Calu3 (cell line): ENCODE measurements at regions not wholly inside any gene's neighbourhood (a gene's known extent, or its start where the extent isn't known, plus 50 kb on each side); places are given as distances from the start of the nearest gene placed in this dataset.

ENCODE experiments used
- BruUV-seq: library from RNA; stranded (reverse); fragments of 400-500 nt; replicated peaks from 2 replicates; lab custom pipeline; 2021; lab: Mats Ljungman, UMichigan
- CTCF ChIA-PET: fragments of 300-600 bp; sonication (Branson Sonifier 250); formaldehyde crosslinking; loops from one replicate; lab custom pipeline; 2022; ENCODE audit warnings: antibody characterized with exemption; lab: Charles Lee
- DNase-seq: peaks from one replicate; pipeline ENCODE4 v3.0.0; 2022
- H3K27ac Mint-ChIP-seq: one replicate; pipeline ENCODE4 v1.8.0; 2022; ENCODE audit warnings: mixed read lengths; ENCODE audit not compliant: unreplicated experiment
- H3K27me3 Mint-ChIP-seq: one replicate; pipeline ENCODE4 v1.8.0; 2022; ENCODE audit warnings: mixed read lengths; ENCODE audit not compliant: unreplicated experiment
- H3K36me3 Mint-ChIP-seq: one replicate; pipeline ENCODE4 v1.8.0; 2022; ENCODE audit warnings: mild to moderate bottlenecking, moderate library complexity, mixed read lengths; ENCODE audit not compliant: insufficient read depth, unreplicated experiment
- H3K4me1 Mint-ChIP-seq: one replicate; pipeline ENCODE4 v1.8.0; 2022; ENCODE audit warnings: mild to moderate bottlenecking, low read depth, mixed read lengths; ENCODE audit not compliant: unreplicated experiment
- H3K4me3 Mint-ChIP-seq: one replicate; pipeline ENCODE4 v1.8.0; 2022; ENCODE audit warnings: mild to moderate bottlenecking, low read depth, moderate library complexity, mixed read lengths; ENCODE audit not compliant: unreplicated experiment
- H3K9me3 Mint-ChIP-seq: one replicate; pipeline ENCODE4 v1.8.0; 2022; ENCODE audit warnings: low read depth, mixed read lengths; ENCODE audit not compliant: unreplicated experiment
- intact Hi-C: fragments of 100-400 bp; cut with micrococcal nuclease; formaldehyde crosslinking; loops from one replicate; pipeline ENCODE4 v1.10.0; 2022; ENCODE audit not compliant: unreplicated experiment
- TF ChIP-seq, protein P1 (sequence below): fragments of 200-600 bp; IDR thresholded peaks from one replicate; pipeline ENCODE4 v1.8.0; 2022; ENCODE audit warnings: antibody characterized with exemption; ENCODE audit not compliant: unreplicated experiment

DNA sequence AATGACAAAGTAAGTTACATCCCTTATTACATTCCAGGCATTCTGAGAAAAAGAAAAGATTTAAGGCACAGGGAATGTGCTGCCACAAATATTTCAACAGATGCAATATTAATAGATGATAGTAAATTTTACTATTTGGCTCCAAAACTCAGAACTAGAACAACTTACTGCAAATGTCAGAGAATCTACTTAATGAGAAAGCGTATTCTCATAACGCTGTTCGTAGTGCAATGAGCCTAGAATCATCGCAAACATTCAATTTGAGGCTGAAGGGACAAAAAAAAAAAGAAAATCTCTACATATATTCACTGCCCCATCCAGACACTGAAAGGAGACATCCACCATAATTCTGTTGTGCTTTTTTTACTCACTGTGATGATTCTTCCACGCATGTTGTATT is 272.1 kb upstream of the DOK6 start:
- no peak overlapping the region for H3K4me3 Mint-ChIP-seq
- no TSS peak for BruUV-seq
- CTCF ChIA-PET = no interaction called here
- H3K27ac Mint-ChIP-seq = no peak overlapping the region
- intact Hi-C loops = no loop called here
- DNase-seq = no peak
- H3K36me3 Mint-ChIP-seq = no peaks in the 10 kb centered on the region
- no peaks in the 10 kb centered on the region for H3K27me3 Mint-ChIP-seq
- TF ChIP-seq, protein P1, sequence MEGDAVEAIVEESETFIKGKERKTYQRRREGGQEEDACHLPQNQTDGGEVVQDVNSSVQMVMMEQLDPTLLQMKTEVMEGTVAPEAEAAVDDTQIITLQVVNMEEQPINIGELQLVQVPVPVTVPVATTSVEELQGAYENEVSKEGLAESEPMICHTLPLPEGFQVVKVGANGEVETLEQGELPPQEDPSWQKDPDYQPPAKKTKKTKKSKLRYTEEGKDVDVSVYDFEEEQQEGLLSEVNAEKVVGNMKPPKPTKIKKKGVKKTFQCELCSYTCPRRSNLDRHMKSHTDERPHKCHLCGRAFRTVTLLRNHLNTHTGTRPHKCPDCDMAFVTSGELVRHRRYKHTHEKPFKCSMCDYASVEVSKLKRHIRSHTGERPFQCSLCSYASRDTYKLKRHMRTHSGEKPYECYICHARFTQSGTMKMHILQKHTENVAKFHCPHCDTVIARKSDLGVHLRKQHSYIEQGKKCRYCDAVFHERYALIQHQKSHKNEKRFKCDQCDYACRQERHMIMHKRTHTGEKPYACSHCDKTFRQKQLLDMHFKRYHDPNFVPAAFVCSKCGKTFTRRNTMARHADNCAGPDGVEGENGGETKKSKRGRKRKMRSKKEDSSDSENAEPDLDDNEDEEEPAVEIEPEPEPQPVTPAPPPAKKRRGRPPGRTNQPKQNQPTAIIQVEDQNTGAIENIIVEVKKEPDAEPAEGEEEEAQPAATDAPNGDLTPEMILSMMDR = no peak
- H3K9me3 Mint-ChIP-seq = no peaks in the 10 kb centered on the region
- no peaks in the 10 kb centered on the region for H3K4me1 Mint-ChIP-seq

DNA sequence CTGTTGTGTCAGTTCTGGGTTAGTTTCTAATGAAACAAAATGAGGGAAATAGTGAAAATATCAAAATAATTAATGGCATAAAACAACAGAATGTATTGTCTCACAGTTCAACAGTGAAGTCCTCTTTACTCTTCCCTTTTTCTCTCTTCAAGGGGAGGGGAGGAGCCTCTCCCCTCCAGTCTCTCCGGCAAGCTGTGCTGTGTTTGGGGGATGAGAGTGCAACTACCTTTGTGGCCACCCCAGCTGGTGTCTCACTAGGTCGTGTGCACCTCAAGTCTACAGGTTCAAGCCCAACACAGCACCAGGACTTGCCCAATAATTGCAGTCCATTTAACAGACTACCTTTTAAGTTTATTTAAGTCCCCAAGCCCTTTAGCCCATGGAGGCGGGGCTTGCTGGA is 271.7 kb upstream of the DOK6 start:
- no peak overlapping the region for H3K27ac Mint-ChIP-seq
- no peaks in the 10 kb centered on the region for H3K9me3 Mint-ChIP-seq
- H3K27me3 Mint-ChIP-seq = no peaks in the 10 kb centered on the region
- no peak for DNase-seq
- CTCF ChIA-PET = no interaction called here
- intact Hi-C loops = no loop called here
- H3K4me1 Mint-ChIP-seq = no peaks in the 10 kb centered on the region
- no peaks in the 10 kb centered on the region for H3K36me3 Mint-ChIP-seq
- no peak overlapping the region for H3K4me3 Mint-ChIP-seq
- BruUV-seq = no TSS peak
- TF ChIP-seq, protein P1 = no peak

DNA sequence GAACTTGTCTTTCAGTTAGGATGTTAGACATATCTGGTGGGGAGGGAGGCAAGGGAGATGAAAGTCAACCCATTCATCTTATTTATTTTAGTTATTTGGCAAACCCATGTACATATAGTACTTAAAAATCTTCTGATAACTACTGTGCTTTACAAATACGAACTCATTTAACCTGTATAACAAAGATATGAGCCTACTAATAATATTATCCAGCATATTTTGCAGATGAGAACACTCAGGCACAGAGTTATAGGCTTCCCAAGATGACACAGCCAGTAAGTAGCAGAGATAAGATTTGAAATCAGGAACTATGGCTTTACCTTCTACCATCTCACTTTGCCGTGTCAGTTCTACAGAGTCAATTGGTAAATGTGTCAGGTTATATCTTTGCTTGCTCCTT is 262.6 kb upstream of the DOK6 start:
- TF ChIP-seq, protein P1 = no peak
- CTCF ChIA-PET = no interaction called here
- Mint-ChIP-seq H3K27me3 (no peaks in the 10 kb centered on the region), H3K36me3 (no peaks in the 10 kb centered on the region), H3K4me3 (no peak overlapping the region), H3K27ac (no peak overlapping the region), H3K9me3 (peaks cover 2% of the 10 kb centered on the region), H3K4me1 (no peaks in the 10 kb centered on the region)
- DNase-seq = no peak
- intact Hi-C loops = no loop called here
- BruUV-seq = no TSS peak

DNA sequence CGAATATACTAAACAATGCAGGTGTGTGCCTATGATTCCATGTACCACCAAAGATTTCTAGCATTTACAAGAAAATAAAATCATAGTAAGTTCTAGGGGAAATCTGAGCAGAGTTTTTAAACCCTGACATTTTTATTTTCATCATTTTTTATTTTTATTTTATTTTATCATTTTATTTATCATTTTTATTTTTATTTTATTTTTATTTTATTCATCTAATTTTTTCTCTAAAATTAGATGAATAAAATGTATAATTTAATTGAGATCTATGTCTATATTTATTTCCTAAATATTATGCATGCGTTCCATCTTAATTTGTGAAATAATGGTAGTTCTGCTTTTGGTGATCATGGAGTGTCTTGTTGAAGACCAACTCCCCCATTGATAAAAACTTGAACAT is 257.6 kb upstream of the DOK6 start:
- H3K36me3 Mint-ChIP-seq = no peaks in the 10 kb centered on the region
- H3K4me3 Mint-ChIP-seq = no peak overlapping the region
- TF ChIP-seq, protein P1 = no peak
- CTCF ChIA-PET = no interaction called here
- intact Hi-C loops = no loop called here
- peaks cover 2% of the 10 kb centered on the region for H3K9me3 Mint-ChIP-seq
- no TSS peak for BruUV-seq
- H3K27ac Mint-ChIP-seq = no peak overlapping the region
- DNase-seq = no peak
- H3K27me3 Mint-ChIP-seq = no peaks in the 10 kb centered on the region
- H3K4me1 Mint-ChIP-seq = no peaks in the 10 kb centered on the region
